ENCODE measurements at regions not wholly inside any gene's neighbourhood (a gene's known extent, or its start where the extent isn't known, plus 50 kb on each side); places are given as distances from the start of the nearest gene placed in this dataset.

DNA sequence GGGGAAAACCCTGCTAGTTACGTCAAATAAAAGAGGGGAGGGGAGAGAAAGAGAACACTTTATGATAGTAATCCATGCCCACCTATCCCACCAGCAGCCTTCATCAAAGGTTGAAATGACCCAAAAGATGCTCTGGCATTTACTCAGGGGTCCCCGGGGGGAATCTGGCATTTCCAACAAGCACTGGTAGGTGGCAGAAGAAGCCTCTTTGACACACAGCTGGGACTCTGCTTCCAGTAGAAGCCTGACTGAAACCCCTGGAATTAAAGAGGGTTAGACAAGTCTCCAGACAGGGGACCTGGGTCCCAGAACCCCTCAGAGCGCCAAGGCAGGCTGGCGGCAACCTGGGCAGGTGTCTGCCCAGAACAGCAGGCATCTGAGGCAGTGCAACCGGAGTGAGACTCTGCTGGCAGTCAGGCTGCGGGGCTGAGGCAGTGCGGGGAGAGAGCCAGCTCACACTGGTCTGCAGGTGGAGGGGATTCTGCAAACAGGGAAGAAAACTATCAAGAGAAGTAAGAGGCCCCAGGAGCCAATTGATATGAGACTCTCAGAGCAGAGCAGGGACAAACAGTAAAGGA, 85.0 kb upstream of the CAPRIN2 start:
- H3K4me3 Mint-ChIP-seq, result no peak overlapping the region
- H3K27ac Mint-ChIP-seq, result no peak overlapping the region
- no peak for DNase-seq
- no peaks in the 10 kb centered on the region for H3K36me3 Mint-ChIP-seq (ENCODE audit: low read depth)
- no peaks in the 10 kb centered on the region for H3K9me3 Mint-ChIP-seq
- no peaks in the 10 kb centered on the region for H3K4me1 Mint-ChIP-seq (ENCODE audit: low read depth)
- H3K27me3 Mint-ChIP-seq, result peaks cover 31% of the 10 kb centered on the region

- no peak for DNase-seq
- no peaks in the 10 kb centered on the region for H3K9me3 Mint-ChIP-seq
- H3K4me1 Mint-ChIP-seq (ENCODE audit: low read depth), result no peaks in the 10 kb centered on the region
- H3K27me3 Mint-ChIP-seq, result peaks cover 40% of the 10 kb centered on the region
- no peak overlapping the region for H3K4me3 Mint-ChIP-seq
- H3K36me3 Mint-ChIP-seq (ENCODE audit: low read depth), result no peaks in the 10 kb centered on the region
- H3K27ac Mint-ChIP-seq, result no peak overlapping the region
These were observed 82.8 kb upstream of the CAPRIN2 start for GRCh38 chr12:30837595-30837994.

- no peaks in the 10 kb centered on the region for H3K36me3 Mint-ChIP-seq (ENCODE audit: low read depth)
- no peaks in the 10 kb centered on the region for H3K9me3 Mint-ChIP-seq
- DNase-seq, result no peak
- no peak overlapping the region for H3K4me3 Mint-ChIP-seq
- H3K27me3 Mint-ChIP-seq, result peaks cover 40% of the 10 kb centered on the region
- H3K4me1 Mint-ChIP-seq (ENCODE audit: low read depth), result no peaks in the 10 kb centered on the region
- H3K27ac Mint-ChIP-seq, result no peak overlapping the region
These were observed 82.1 kb upstream of the CAPRIN2 start for GRCh38 chr12:30836656-30837445.

DNA sequence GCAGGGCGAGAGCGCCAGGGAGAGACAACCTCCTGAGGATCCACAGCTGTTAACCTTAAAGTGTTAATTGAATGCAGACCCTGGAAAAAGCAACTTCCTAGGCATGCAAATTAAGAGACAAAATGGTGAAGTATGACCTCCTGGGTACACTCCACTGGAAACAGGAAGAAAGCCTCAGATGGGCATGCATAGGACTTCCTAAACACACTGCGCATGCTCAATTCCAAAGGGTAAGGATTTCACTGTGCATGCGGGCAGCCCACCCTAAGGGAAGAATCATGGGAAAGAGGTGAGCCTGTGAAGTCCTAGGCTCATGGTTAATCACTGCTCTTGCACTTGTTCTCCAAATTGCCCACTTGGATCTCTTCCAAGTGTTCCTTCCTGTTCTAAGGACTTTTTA, 80.5 kb upstream of the CAPRIN2 start:
- H3K27me3 Mint-ChIP-seq, result peaks cover 46% of the 10 kb centered on the region
- no peak overlapping the region for H3K27ac Mint-ChIP-seq
- H3K36me3 Mint-ChIP-seq (ENCODE audit: low read depth), result no peaks in the 10 kb centered on the region
- H3K4me3 Mint-ChIP-seq, result no peak overlapping the region
- H3K9me3 Mint-ChIP-seq, result no peaks in the 10 kb centered on the region
- DNase-seq, result no peak
- no peaks in the 10 kb centered on the region for H3K4me1 Mint-ChIP-seq (ENCODE audit: low read depth)

GRCh38 chr12:30830751-30831150, 76.0 kb upstream of the CAPRIN2 start:
- no peaks in the 10 kb centered on the region for H3K36me3 Mint-ChIP-seq (ENCODE audit: low read depth)
- no peaks in the 10 kb centered on the region for H3K9me3 Mint-ChIP-seq
- no peak overlapping the region for H3K4me3 Mint-ChIP-seq
- H3K4me1 Mint-ChIP-seq (ENCODE audit: low read depth), result no peaks in the 10 kb centered on the region
- H3K27me3 Mint-ChIP-seq, result peaks cover 34% of the 10 kb centered on the region
- no peak overlapping the region for H3K27ac Mint-ChIP-seq
- DNase-seq, result no peak

DNA sequence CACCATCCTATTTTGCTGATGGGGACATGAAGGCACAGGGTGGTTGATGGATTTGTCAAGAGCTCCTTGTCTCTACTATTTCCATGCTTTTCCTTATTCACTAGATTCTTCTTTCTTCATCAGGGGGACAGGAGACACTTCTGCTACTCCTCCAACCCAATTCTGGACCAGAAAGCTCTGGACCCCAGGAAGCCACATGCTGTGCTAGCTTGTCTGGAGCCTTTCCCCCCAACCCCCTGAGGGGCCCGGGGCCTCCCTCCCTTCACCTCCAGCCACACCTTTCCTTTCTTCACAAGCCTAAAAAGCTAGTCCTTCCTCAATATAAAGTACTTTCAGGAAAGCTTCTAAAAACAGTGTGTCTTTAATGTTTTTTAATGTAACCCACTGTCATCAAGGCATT, 75.1 kb upstream of the CAPRIN2 start:
- no peak for DNase-seq
- Mint-ChIP-seq H3K4me3 (no peak overlapping the region), H3K36me3 (ENCODE audit: low read depth) (no peaks in the 10 kb centered on the region), H3K27ac (no peak overlapping the region), H3K27me3 (peaks cover 29% of the 10 kb centered on the region), H3K4me1 (ENCODE audit: low read depth) (no peaks in the 10 kb centered on the region), H3K9me3 (no peaks in the 10 kb centered on the region)

DNA sequence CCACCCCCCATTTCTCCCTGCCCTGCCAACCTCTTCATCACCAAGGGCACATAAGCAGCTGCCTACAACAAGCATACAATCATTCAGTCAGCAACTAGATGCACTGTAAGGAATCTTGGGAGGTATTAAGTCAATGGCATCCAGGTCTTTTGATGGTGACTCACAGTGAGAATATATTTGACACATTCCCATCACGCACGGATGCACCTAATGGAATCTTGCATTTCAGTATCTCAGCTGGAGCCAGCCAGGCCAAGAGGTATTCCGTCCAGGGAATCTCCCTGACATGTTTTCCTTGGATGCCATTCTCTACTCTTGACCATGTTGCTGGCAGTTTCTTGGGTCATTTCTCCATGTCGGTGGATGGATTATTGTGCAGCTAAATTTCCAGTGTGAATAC, 73.9 kb upstream of the CAPRIN2 start:
- Mint-ChIP-seq H3K36me3 (ENCODE audit: low read depth) (no peaks in the 10 kb centered on the region), H3K27me3 (peaks cover 34% of the 10 kb centered on the region), H3K4me3 (no peak overlapping the region), H3K9me3 (no peaks in the 10 kb centered on the region), H3K27ac (no peak overlapping the region), H3K4me1 (ENCODE audit: low read depth) (peaks cover 4% of the 10 kb centered on the region)
- no peak for DNase-seq

DNA sequence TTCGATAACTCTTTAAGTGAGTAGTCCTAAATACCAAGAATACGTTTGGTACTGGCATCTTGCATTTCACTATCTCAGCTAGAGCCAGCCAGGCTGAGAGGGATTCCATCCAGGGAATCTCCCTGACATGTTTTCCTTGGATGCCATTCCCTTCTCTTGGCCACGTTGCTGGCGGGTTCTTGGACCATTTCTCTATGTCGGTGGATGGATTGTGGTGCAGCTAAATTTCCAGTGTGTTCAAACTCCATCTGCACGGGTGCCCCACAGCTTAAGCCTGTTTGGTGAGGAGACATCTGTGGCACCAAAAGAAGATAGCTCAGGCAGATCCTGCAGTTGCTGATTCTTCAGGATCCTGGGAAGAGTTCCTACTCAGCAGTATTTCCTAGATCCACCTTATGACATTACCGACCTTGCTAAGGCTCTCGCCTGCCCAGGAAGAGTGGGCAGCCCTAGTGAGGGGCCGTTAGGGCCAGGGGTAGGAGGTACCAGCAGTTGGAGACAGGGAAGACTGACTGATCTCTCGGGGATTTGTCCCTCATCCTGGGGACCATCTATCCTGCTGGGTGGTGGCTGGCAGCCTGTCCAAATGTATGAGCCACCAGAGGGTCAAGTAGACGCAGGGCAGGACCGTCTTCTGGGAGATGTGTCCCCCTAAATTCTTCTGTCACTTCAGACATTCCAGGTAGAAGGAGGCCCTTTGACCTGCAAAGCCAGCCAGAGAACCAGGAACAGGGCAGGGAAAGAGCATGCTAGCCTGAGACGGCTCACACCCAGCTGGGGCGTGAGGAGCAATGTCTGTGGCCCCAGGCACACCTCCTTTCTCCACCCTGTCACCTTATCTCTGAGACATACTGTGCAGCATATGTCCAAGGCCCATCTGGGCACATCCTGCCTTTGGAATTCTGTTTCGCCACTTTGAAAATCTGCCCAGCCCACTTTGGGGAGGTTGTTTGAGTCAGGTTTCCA, 72.6 kb upstream of the CAPRIN2 start:
- Mint-ChIP-seq H3K9me3 (no peaks in the 10 kb centered on the region), H3K27me3 (peaks cover 35% of the 10 kb centered on the region), H3K4me3 (no peak overlapping the region), H3K27ac (no peak overlapping the region), H3K36me3 (ENCODE audit: low read depth) (no peaks in the 10 kb centered on the region), H3K4me1 (ENCODE audit: low read depth) (peaks cover 14% of the 10 kb centered on the region)
- DNase-seq, result no peak

- no peak overlapping the region for H3K27ac Mint-ChIP-seq
- no peaks in the 10 kb centered on the region for H3K36me3 Mint-ChIP-seq (ENCODE audit: low read depth)
- peaks cover 38% of the 10 kb centered on the region for H3K27me3 Mint-ChIP-seq
- no peak overlapping the region for H3K4me3 Mint-ChIP-seq
- DNase-seq, result no peak
- peaks cover 20% of the 10 kb centered on the region for H3K4me1 Mint-ChIP-seq (ENCODE audit: low read depth)
- H3K9me3 Mint-ChIP-seq, result no peaks in the 10 kb centered on the region
These were observed 71.5 kb upstream of the CAPRIN2 start for GRCh38 chr12:30826276-30826675.

- no peak for DNase-seq
- Mint-ChIP-seq H3K27ac (no peak overlapping the region), H3K9me3 (no peaks in the 10 kb centered on the region), H3K4me1 (ENCODE audit: low read depth) (peaks cover 20% of the 10 kb centered on the region), H3K4me3 (no peak overlapping the region), H3K27me3 (peaks cover 38% of the 10 kb centered on the region), H3K36me3 (ENCODE audit: low read depth) (no peaks in the 10 kb centered on the region)
These were observed 70.6 kb upstream of the CAPRIN2 start for GRCh38 chr12:30825341-30825740.

DNA sequence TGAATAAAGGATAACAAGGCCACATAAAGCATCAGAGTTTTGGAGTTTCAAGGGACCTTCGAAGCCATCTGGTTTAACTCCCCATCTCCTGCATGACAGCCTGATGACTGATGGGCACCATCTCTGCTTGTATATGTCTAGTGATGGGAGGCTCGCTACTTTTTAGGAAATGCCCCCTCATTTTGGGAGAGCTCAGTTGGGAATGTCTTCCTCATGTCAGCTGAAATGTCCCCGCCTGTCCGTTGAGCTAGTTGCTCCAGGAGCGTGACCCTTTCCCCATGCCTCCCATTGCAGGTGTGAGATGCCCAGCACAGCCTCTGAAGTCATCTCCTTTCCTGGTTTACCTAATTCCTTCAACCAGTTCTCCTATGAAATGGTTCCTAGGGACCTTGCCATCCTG, 69.6 kb upstream of the CAPRIN2 start:
- DNase-seq, result no peak
- no peaks in the 10 kb centered on the region for H3K36me3 Mint-ChIP-seq (ENCODE audit: low read depth)
- H3K4me1 Mint-ChIP-seq (ENCODE audit: low read depth), result peaks cover 20% of the 10 kb centered on the region
- no peak overlapping the region for H3K4me3 Mint-ChIP-seq
- no peak overlapping the region for H3K27ac Mint-ChIP-seq
- no peaks in the 10 kb centered on the region for H3K9me3 Mint-ChIP-seq
- peaks cover 41% of the 10 kb centered on the region for H3K27me3 Mint-ChIP-seq

- Mint-ChIP-seq H3K27me3 (peaks cover 46% of the 10 kb centered on the region), H3K27ac (no peak overlapping the region), H3K4me1 (ENCODE audit: low read depth) (peaks cover 20% of the 10 kb centered on the region)
These were observed 69.0 kb upstream of the CAPRIN2 start for GRCh38 chr12:30823764-30824163.

GRCh38 chr12:30823156-30823699, 68.5 kb upstream of the CAPRIN2 start:
- peaks cover 52% of the 10 kb centered on the region for H3K27me3 Mint-ChIP-seq
- H3K36me3 Mint-ChIP-seq (ENCODE audit: low read depth), result no peaks in the 10 kb centered on the region
- no peaks in the 10 kb centered on the region for H3K9me3 Mint-ChIP-seq

More at GRCh38 chr12:30823764-30824163, 69.0 kb upstream of the CAPRIN2 start:
- Mint-ChIP-seq H3K4me3 (no peak overlapping the region), H3K9me3 (no peaks in the 10 kb centered on the region), H3K36me3 (ENCODE audit: low read depth) (no peaks in the 10 kb centered on the region)
- DNase-seq, result no peak

GRCh38 chr12:30822385-30823155, 67.8 kb upstream of the CAPRIN2 start:
- H3K9me3 Mint-ChIP-seq, result no peaks in the 10 kb centered on the region
- no peak overlapping the region for H3K27ac Mint-ChIP-seq
- peaks cover 20% of the 10 kb centered on the region for H3K4me1 Mint-ChIP-seq (ENCODE audit: low read depth)
- H3K4me3 Mint-ChIP-seq, result peak overlapping the region; percentile 74
- H3K36me3 Mint-ChIP-seq (ENCODE audit: low read depth), result no peaks in the 10 kb centered on the region
- H3K27me3 Mint-ChIP-seq, result peaks cover 52% of the 10 kb centered on the region
- peak; percentile 69 for DNase-seq

More at GRCh38 chr12:30823156-30823699, 68.5 kb upstream of the CAPRIN2 start:
- DNase-seq, result no peak
- peak overlapping the region; percentile 74 for H3K4me3 Mint-ChIP-seq
- H3K27ac Mint-ChIP-seq, result no peak overlapping the region
- H3K4me1 Mint-ChIP-seq (ENCODE audit: low read depth), result peaks cover 20% of the 10 kb centered on the region

Data from activated T-cell treated with anti-CD3 and anti-CD28 coated beads, Interleukin-2, amount 50 U/mL, for 24 hours (primary cell).